Sigmoid colon (tissue), 4 donors: ENCODE measurements at regions not wholly inside any gene's neighbourhood (a gene's known extent, or its start where the extent isn't known, plus 50 kb on each side); places are given as distances from the start of the nearest gene placed in this dataset.

Source experiments
- EP300 ChIP-seq, 4 donors: sonication (generic); formaldehyde crosslinking; IDR thresholded peaks; one replicate each; pipeline ENCODE4 v1.6.1; 2017; ENCODE audit warnings: antibody characterized with exemption in 4 of 4
- POLR2A ChIP-seq, 2 donors: fragments of 450-650 bp; IDR thresholded peaks; one replicate each; pipeline ENCODE4 v1.6.1; 2016; ENCODE audit warnings: antibody characterized with exemption in 2 of 2, mild to moderate bottlenecking in 2 of 2, moderate library complexity in 2 of 2
- POLR2AphosphoS5 ChIP-seq, 4 donors: sonication (generic); formaldehyde crosslinking; IDR thresholded peaks; one replicate each; pipeline ENCODE4 v1.6.1; 2017; ENCODE audit warnings: antibody characterized with exemption in 4 of 4
- TF ChIP-seq, protein P1 (sequence below), 4 experiments: fragments of 450-650 bp in 3 of 4; fragments of 200-600 bp in 1 of 4; IDR thresholded peaks; one replicate each; pipeline ENCODE4 v1.5.1; 2016 to 2019; ENCODE audit warnings: antibody characterized with exemption in 4 of 4, mild to moderate bottlenecking in 3 of 4, moderate library complexity in 2 of 4

DNA sequence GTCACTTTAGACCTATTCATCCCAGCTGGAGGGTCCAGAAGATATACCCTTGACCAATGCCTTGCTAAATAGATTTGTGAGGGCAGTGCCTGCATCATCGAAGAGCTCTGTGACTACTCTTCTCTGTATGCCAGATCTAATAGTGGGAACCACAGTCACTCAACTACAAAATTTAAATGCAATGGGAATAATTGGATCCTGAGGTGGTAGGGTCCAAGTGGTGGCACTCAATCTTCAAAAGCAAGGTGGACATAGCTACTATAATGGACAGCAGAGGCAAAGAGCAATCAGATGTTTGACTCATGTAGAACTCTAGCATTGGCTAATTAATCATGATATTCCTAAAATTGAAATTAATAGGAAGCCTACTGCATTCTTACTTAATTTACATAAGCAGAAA lies 554.3 kb upstream of the GRM3 start:
- TF ChIP-seq, protein P1, sequence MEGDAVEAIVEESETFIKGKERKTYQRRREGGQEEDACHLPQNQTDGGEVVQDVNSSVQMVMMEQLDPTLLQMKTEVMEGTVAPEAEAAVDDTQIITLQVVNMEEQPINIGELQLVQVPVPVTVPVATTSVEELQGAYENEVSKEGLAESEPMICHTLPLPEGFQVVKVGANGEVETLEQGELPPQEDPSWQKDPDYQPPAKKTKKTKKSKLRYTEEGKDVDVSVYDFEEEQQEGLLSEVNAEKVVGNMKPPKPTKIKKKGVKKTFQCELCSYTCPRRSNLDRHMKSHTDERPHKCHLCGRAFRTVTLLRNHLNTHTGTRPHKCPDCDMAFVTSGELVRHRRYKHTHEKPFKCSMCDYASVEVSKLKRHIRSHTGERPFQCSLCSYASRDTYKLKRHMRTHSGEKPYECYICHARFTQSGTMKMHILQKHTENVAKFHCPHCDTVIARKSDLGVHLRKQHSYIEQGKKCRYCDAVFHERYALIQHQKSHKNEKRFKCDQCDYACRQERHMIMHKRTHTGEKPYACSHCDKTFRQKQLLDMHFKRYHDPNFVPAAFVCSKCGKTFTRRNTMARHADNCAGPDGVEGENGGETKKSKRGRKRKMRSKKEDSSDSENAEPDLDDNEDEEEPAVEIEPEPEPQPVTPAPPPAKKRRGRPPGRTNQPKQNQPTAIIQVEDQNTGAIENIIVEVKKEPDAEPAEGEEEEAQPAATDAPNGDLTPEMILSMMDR (IDR thresholded peaks at IDR 0.05): no peak
- TF ChIP-seq EP300 (IDR thresholded peaks at IDR 0.05): no peak
- no peak for TF ChIP-seq POLR2AphosphoS5 (IDR thresholded peaks at IDR 0.05)
- TF ChIP-seq POLR2A (IDR thresholded peaks at IDR 0.05): no peak
